ENCODE measurements at regions not wholly inside any gene's neighbourhood (a gene's known extent, or its start where the extent isn't known, plus 50 kb on each side); places are given as distances from the start of the nearest gene placed in this dataset.

DNA sequence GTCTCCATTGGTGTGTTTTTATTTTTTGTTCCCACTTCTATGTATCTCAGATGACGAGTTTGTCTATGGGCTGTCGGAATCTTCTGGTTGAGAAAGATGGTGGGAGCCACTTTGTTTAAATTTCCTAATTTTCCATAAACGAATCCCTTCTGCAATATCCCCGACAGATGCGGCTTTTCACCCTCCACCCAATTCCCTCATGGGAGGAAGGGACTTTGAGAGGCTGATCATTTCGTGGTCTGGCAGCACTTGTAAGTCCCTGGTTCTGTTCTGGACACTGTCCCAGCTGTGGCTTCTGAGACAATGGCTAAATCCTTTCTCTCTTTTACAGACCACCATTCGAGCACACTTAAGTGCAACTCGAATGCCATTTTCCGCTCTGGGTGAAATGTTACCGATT is 72.2 kb upstream of the PUDP start:
- no peak overlapping the region for H3K27ac ChIP-seq
- no peak overlapping the region for H3K4me3 ChIP-seq
- no peaks in the 10 kb centered on the region for H3K27me3 ChIP-seq
- no peaks in the 10 kb centered on the region for H3K4me1 ChIP-seq
- H3K9me3 ChIP-seq, result no peaks in the 10 kb centered on the region
- 84 to 87% methylated on average over 10 of the region's 10 CpGs for WGBS, 2 donors
- DNase-seq (no peak), ATAC-seq (ENCODE audit: low FRiP score in 2 of 2) (no peak)
- TF ChIP-seq POLR2A (IDR thresholded peaks at IDR 0.05), result no peak
- no peak for TF ChIP-seq EP300 (IDR thresholded peaks at IDR 0.05)
- no peak for TF ChIP-seq POLR2AphosphoS5 (IDR thresholded peaks at IDR 0.05)
- TF ChIP-seq CTCF (IDR thresholded peaks at IDR 0.05), result no peak
- no peaks in the 10 kb centered on the region for H3K36me3 ChIP-seq

DNA sequence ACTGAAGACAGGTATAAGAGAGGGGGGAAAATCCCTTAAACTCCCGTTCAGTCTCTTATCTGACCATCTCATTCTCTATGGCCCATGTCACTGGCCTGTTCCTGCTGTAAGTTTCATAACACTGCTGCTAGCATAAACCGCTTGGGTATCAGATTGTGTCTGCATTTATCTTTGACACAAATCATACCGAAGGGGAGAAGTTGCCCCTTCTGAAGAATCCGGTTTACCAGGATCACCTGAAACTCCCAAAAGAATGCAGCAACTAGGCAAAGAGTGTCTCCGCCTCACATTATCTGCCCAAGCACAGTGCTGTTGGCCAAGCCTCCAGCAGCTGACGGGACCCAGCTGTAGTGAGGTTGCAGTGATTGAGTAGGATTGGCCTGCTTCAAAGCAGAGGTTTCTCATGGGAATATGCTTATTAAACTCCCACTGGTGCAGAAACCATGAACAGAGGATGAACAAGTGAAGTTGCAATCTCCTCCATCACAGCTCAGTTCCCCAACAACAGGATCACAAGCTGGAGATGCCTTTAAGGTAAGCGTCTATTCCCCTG is 71.3 kb upstream of the PUDP start:
- WGBS, 2 donors, result 76 to 83% methylated on average over 2 to 7 of the region's 7 CpGs
- Histone ChIP-seq H3K27ac (no peak overlapping the region), H3K27me3 (no peaks in the 10 kb centered on the region), H3K9me3 (no peaks in the 10 kb centered on the region), H3K36me3 (no peaks in the 10 kb centered on the region), H3K4me1 (no peaks in the 10 kb centered on the region), H3K4me3 (no peak overlapping the region)
- DNase-seq, result no peak
- no peak for TF ChIP-seq POLR2A (IDR thresholded peaks at IDR 0.05)
- TF ChIP-seq POLR2AphosphoS5 (IDR thresholded peaks at IDR 0.05), result no peak
- TF ChIP-seq EP300 (IDR thresholded peaks at IDR 0.05), result no peak
- no peak for TF ChIP-seq CTCF (IDR thresholded peaks at IDR 0.05)
- no peak for ATAC-seq (ENCODE audit: low FRiP score in 2 of 2)

DNA sequence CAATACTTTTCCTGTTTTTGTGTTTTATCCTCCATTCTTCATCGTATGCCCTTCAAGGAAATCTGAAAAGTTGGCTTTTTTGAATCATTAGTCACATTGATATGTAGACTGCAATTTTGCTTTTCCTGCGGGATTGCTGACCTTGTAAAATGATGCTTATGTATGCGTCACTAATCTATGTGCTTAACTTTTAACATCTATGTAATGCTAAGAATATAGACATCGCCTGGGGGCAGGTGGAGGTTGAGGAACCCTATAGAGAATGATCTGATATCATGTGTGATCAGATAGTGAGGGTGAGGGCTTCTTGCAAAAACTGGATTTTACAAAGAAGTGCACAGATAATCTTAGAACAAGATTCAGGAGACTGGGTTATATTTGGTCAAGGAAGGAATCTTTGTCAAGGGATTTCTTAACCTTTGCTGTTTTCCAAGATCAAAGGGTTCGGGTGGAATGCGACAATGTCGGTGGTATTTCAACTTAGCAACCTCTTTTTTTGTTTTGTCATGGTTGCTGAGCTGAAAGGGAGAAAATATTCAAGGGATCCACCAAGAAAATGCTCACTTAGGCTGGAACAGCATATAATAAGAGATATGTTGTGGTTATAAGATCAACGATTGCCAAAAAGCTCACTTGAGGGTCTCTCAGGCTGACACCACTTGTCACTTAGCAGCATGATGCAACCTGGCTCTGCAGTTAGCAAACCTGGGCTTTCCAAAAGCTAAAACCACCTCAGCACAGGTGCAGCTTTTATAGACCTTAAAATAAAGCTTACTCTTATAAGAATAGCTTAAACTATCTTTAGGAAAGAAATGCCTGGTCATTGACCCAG is 70.6 kb upstream of the PUDP start:
- Histone ChIP-seq H3K36me3 (no peaks in the 10 kb centered on the region), H3K4me1 (no peaks in the 10 kb centered on the region), H3K9me3 (no peaks in the 10 kb centered on the region), H3K27ac (no peak overlapping the region), H3K27me3 (no peaks in the 10 kb centered on the region), H3K4me3 (no peak overlapping the region)
- WGBS, 2 donors, result 79 to 84% methylated on average over 8 of the region's 8 CpGs
- TF ChIP-seq POLR2AphosphoS5 (IDR thresholded peaks at IDR 0.05) (no peak), EP300 (IDR thresholded peaks at IDR 0.05) (no peak), POLR2A (IDR thresholded peaks at IDR 0.05) (no peak), CTCF (IDR thresholded peaks at IDR 0.05) (no peak)
- ATAC-seq (ENCODE audit: low FRiP score in 2 of 2) (no peak), DNase-seq (no peak)

DNA sequence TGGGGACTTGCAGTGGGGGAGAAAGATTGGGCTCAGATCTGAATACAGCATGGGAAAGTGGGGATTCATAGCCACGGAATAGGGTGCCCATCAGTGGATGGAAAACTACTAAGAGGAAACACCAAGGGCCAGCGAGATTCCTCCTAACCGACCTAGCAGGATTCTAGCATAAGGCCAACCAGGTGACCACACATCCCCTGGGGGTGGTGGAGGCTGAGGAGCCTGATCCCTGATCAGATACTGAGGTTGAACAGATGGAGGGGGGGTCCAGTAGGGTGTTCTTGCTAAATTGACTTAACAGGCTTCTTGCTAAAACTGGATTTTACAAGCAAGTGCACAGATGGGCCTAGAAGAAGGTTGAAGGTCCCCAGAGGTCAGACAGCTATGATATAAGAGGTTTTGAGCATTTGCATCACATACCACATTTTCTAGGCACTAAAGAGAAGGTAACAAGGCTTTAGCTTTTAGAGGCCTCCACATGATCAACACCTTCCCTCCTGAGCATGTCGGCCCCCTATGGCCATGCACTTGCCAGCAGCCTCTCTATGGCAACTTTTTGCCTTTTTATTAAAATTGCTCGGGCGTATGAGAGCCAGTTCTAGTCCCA is 69.1 kb upstream of the PUDP start:
- Histone ChIP-seq H3K4me1 (no peaks in the 10 kb centered on the region), H3K27me3 (no peaks in the 10 kb centered on the region), H3K4me3 (no peak overlapping the region), H3K9me3 (no peaks in the 10 kb centered on the region), H3K27ac (no peak overlapping the region), H3K36me3 (no peaks in the 10 kb centered on the region)
- TF ChIP-seq POLR2AphosphoS5 (IDR thresholded peaks at IDR 0.05) (no peak), POLR2A (IDR thresholded peaks at IDR 0.05) (no peak), EP300 (IDR thresholded peaks at IDR 0.05) (no peak), CTCF (IDR thresholded peaks at IDR 0.05) (no peak)
- no peak for DNase-seq
- ATAC-seq (ENCODE audit: low FRiP score in 2 of 2), result peak in 1 of 2 donors; percentile 35
- 94 to 97% methylated on average over 3 to 6 of the region's 6 CpGs for WGBS, 2 donors
